ENCODE measurements at regions not wholly inside any gene's neighbourhood (a gene's known extent, or its start where the extent isn't known, plus 50 kb on each side); places are given as distances from the start of the nearest gene placed in this dataset.

- DNase-seq = no peak
These were observed 267.6 kb downstream of the SETD4 start for GRCh38 chr21:35792569-35793305.

GRCh38 chr21:35791541-35792325 lies 268.6 kb downstream of the SETD4 start:
- DNase-seq = no peak

- DNase-seq = no peak
These were observed 276.6 kb downstream of the SETD4 start for GRCh38 chr21:35783721-35784120.

GRCh38 chr21:35782667-35783066 lies 277.7 kb downstream of the SETD4 start:
- DNase-seq = no peak

GRCh38 chr21:35780983-35781382 lies 279.3 kb downstream of the SETD4 start:
- no peak for DNase-seq

GRCh38 chr21:35779690-35780570 lies 280.4 kb downstream of the SETD4 start:
- DNase-seq = no peak

- DNase-seq = no peak
These were observed 281.2 kb downstream of the SETD4 start for GRCh38 chr21:35779167-35779566.

- DNase-seq = no peak
These were observed 283.2 kb downstream of the SETD4 start for GRCh38 chr21:35777081-35777480.

- DNase-seq = no peak
These were observed 284.4 kb downstream of the SETD4 start for GRCh38 chr21:35775778-35776544.

- no peak for DNase-seq
These were observed 290.0 kb downstream of the SETD4 start for GRCh38 chr21:35770101-35770945.

GRCh38 chr21:35768187-35768586 lies 292.1 kb downstream of the SETD4 start:
- no peak for DNase-seq

GRCh38 chr21:35764586-35764985 lies 295.7 kb downstream of the SETD4 start:
- no peak for DNase-seq

- no peak for DNase-seq
These were observed 296.2 kb downstream of the SETD4 start for GRCh38 chr21:35764077-35764476.

- DNase-seq = no peak
These were observed 305.7 kb downstream of the SETD4 start for GRCh38 chr21:35754583-35754982.

- no peak for DNase-seq
These were observed 307.0 kb downstream of the SETD4 start for GRCh38 chr21:35753308-35753707.

- no peak for DNase-seq
These were observed 309.2 kb downstream of the SETD4 start for GRCh38 chr21:35751171-35751570.

GRCh38 chr21:35749904-35750303 lies 310.4 kb downstream of the SETD4 start:
- DNase-seq = no peak

GRCh38 chr21:35748678-35749314 lies 311.5 kb downstream of the SETD4 start:
- no peak for DNase-seq

GRCh38 chr21:35743571-35743970 lies 316.8 kb downstream of the SETD4 start:
- DNase-seq = no peak

- no peak for DNase-seq
These were observed 321.9 kb downstream of the SETD4 start for GRCh38 chr21:35738347-35738961.
